PFSK-1 (cell line): ENCODE measurements at regions not wholly inside any gene's neighbourhood (a gene's known extent, or its start where the extent isn't known, plus 50 kb on each side); places are given as distances from the start of the nearest gene placed in this dataset.

Experiments
- FOXP2 ChIP-seq: optimal IDR thresholded peaks from 2 replicates; pipeline ENCODE3; 2011; ENCODE audit warnings: borderline replicate concordance, control low read depth, inconsistent platforms; ENCODE audit not compliant: insufficient read depth; ENCODE audit errors: extremely low read length, extremely low read depth
- POLR2AphosphoS5 ChIP-seq: IDR thresholded peaks from 2 replicates; pipeline ENCODE4 v1.6.1; 2012; ENCODE audit warnings: low read depth, mild to moderate bottlenecking, control low read depth, low read length, moderate library complexity
- SIN3A ChIP-seq: IDR thresholded peaks from 2 replicates; pipeline ENCODE4 v1.6.1; 2012; ENCODE audit warnings: mild to moderate bottlenecking, low read length, moderate library complexity, borderline replicate concordance; ENCODE audit not compliant: insufficient read depth
- TAF1 ChIP-seq: IDR thresholded peaks from 2 replicates; pipeline ENCODE4 v1.6.1; 2012; ENCODE audit warnings: low read length, control low read depth, borderline replicate concordance; ENCODE audit not compliant: insufficient read depth
- TF ChIP-seq, protein P1 (sequence below), 2 experiments: IDR thresholded peaks; 2 replicates each; pipeline versions ENCODE4 v1.6.1 to v1.8.0; 2011 to 2012; ENCODE audit warnings: low read depth in 2 of 2, low read length in 2 of 2, control low read depth in 1 of 2, inconsistent platforms in 1 of 2, mild to moderate bottlenecking in 1 of 2, moderate library complexity in 1 of 2; ENCODE audit not compliant: insufficient read depth in 1 of 2

DNA sequence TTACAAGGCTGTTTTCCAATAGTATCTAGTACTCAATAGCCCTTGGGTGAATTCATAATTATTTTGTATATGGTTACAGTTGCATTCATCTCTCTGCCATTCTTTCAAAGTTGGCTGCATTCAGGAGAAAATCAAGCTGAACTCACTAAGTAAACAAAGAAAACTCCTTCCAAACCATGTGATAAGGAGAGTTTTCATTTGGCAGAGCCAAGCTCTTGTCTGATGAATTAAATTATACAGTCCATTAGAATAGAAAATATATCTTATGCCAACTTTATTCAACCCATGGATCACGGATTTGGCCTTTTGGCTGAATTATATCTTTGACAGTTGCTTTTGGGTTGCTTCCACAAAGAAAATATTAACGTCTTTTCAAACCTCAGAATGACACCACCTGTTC, 272.3 kb upstream of the ROBO1 start:
- no peak for TF ChIP-seq TAF1
- no peak for TF ChIP-seq POLR2AphosphoS5
- TF ChIP-seq SIN3A, result no peak
- TF ChIP-seq, protein P1, sequence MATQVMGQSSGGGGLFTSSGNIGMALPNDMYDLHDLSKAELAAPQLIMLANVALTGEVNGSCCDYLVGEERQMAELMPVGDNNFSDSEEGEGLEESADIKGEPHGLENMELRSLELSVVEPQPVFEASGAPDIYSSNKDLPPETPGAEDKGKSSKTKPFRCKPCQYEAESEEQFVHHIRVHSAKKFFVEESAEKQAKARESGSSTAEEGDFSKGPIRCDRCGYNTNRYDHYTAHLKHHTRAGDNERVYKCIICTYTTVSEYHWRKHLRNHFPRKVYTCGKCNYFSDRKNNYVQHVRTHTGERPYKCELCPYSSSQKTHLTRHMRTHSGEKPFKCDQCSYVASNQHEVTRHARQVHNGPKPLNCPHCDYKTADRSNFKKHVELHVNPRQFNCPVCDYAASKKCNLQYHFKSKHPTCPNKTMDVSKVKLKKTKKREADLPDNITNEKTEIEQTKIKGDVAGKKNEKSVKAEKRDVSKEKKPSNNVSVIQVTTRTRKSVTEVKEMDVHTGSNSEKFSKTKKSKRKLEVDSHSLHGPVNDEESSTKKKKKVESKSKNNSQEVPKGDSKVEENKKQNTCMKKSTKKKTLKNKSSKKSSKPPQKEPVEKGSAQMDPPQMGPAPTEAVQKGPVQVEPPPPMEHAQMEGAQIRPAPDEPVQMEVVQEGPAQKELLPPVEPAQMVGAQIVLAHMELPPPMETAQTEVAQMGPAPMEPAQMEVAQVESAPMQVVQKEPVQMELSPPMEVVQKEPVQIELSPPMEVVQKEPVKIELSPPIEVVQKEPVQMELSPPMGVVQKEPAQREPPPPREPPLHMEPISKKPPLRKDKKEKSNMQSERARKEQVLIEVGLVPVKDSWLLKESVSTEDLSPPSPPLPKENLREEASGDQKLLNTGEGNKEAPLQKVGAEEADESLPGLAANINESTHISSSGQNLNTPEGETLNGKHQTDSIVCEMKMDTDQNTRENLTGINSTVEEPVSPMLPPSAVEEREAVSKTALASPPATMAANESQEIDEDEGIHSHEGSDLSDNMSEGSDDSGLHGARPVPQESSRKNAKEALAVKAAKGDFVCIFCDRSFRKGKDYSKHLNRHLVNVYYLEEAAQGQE (IDR thresholded peaks at IDR 0.05; ENCODE audit: insufficient read depth in 1 of 2, low read depth in 2 of 2, low read length in 2 of 2), result no peak
- TF ChIP-seq FOXP2, result no peak

DNA sequence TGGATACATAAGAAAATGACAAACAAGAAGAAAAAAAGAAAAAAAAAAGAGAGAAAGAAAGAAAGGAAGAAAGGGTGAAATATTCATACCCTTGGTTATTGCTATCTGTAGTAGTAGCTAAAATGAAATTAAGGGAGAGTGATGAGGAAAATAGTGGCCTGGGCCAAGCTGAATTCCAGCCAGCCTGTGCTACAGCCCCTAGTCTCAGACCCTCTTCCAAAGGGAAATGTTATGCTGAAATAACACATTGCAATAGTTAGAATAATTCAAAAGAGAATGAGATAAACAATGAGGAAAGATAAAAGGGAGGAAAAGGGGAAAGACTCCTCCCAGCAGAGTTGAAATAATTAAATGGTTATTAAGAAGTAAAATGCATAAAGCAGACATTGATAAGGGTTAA, 268.4 kb upstream of the ROBO1 start:
- no peak for TF ChIP-seq SIN3A

DNA sequence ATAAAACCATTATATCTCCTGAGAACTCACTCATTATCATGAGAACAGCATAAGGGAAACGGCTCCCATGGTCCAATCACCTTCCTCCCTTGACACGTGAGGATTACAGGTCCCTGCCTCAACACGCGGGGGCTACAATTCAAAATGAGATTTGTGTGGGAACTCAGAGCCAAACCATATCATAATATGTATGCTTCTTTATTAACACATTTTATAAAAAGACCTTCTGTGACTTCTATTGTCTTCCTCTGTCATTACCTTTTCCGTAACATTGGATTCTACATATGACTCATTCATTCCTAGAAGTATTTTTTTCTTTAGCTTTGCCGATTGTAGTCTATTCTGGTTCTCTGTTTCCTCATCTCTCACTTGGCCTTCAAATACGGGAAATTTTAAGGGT, 267.2 kb upstream of the ROBO1 start:
- TF ChIP-seq, protein P1 (IDR thresholded peaks at IDR 0.05; ENCODE audit: insufficient read depth in 1 of 2, low read depth in 2 of 2, low read length in 2 of 2), result no peak
- no peak for TF ChIP-seq POLR2AphosphoS5
- TF ChIP-seq SIN3A, result no peak
- TF ChIP-seq FOXP2, result no peak
- no peak for TF ChIP-seq TAF1

DNA sequence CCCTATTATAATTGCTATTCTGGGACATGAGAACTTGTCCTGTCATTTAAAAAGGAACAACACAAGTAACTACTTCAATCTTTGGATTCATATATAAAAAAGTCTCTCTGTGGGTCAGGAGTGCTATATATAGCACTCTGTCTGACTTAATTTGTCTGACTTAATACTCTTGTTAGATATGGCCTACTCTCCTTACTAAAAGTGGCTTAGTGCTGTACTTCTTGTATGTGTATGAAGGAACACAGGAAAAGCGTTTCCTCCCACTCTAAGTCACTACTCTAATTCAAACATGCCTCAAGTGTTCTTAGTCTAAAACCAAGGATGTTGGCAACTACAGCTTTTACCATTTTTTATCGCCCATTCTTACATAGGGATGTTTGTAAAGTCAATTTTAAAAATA, 255.2 kb upstream of the ROBO1 start:
- no peak for TF ChIP-seq FOXP2
- TF ChIP-seq POLR2AphosphoS5, result no peak
- no peak for TF ChIP-seq TAF1
- TF ChIP-seq, protein P1 (IDR thresholded peaks at IDR 0.05; ENCODE audit: insufficient read depth in 1 of 2, low read depth in 2 of 2, low read length in 2 of 2), result no peak
- no peak for TF ChIP-seq SIN3A

DNA sequence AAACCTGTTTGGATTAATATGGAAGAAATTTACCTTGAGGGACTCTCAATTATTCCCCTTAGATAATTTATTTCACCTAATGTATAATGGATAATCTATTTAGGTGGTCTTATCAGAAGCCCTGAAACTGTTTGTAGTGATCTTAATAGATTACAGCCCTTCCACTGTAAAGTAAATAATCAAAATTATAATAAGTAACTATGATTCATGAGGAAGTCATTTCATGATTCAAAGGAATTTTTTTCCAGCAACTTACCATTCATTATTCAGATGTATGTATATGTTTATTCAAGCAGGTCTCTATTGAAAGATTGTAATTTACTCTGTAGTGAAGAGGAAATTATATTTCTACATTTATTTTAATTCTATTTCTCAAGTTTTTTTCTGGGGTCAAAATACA, 250.6 kb upstream of the ROBO1 start:
- TF ChIP-seq, protein P1 (IDR thresholded peaks at IDR 0.05; ENCODE audit: insufficient read depth in 1 of 2, low read depth in 2 of 2, low read length in 2 of 2), result no peak
- no peak for TF ChIP-seq FOXP2
- no peak for TF ChIP-seq TAF1
- TF ChIP-seq POLR2AphosphoS5, result no peak
- no peak for TF ChIP-seq SIN3A
